ENCODE measurements at regions not wholly inside any gene's neighbourhood (a gene's known extent, or its start where the extent isn't known, plus 50 kb on each side); places are given as distances from the start of the nearest gene placed in this dataset.

DNA sequence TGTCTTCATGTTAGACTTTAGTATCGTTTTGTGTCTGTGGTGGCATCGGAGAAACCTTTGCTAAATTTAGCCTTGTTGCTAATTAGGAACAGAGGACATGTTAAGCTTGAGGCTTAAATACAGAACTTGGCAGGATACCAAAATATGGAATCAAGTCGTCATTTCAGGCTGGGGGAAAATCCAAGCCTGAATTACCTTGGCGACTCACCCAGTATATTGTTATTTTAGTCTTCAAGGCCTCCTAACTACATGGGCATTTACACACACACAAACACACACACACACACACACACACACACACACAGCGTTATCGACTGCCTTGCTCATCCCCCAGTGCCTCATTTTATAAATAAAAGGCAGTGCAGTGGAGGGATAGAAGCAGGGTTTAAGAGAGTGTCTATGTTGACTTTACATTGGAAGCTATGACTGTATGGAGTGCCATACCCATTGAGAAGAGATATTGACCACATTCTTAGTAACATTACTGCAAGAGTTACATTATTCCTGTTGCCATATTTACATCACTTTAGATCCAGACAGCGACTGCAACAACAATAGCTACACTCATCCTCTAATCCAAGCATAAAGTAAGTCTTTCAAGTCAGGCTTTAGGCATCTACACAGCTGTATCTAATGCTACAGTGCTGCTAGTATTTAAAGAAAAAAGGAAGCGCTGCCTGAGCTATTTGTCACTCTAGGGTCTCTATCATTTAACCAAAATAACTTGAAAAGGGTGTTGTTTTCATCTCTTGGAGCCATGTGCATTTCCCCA, 210.8 kb upstream of the SEMA6D start:
- Mint-ChIP-seq H3K4me3 (no peak overlapping the region), H3K36me3 (ENCODE audit: low read depth) (no peaks in the 10 kb centered on the region), H3K27me3 (ENCODE audit: insufficient read depth) (no peaks in the 10 kb centered on the region), H3K9me3 (no peaks in the 10 kb centered on the region), H3K4me1 (ENCODE audit: low read depth) (no peaks in the 10 kb centered on the region), H3K27ac (no peak overlapping the region)
- intact Hi-C loops (cut with micrococcal nuclease): no loop called here
- no peak for DNase-seq (ENCODE audit: low spot score)

DNA sequence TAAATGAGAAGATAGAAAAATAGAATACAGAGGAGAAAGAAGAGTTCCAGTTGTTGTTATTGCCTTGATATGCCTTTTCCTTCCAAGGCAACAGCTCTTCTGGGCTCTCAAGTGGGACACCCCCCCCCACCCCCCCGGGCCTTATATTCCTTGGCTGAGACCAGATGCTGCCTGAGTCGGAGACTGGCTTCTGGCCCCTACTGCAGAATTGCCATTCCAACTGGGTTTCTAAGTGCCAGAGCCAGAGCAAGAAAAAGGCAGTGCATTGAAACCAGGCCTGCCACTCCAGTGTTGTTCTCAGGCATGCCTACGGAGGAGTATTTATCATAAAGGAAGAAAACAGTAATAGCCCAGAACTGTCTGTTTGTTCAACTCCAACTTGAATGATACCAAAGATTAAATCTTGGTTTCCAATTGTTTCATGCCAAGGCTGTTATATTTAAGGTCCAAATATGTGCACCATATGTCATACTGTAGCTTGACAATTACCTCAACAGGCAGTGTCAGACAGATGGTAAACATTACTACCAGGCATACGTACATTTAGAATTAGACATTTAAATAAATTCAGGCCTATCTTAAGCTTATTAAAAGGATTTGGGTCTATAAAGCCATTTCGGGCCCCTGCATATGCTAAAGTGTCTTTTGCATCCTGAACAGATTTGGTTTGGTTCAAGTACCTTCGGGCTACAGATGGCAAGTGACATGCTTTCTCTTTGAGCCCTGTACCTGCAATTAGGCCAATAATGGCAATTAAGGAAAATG, 209.9 kb upstream of the SEMA6D start:
- intact Hi-C loops (cut with micrococcal nuclease): no loop called here
- Mint-ChIP-seq H3K4me1 (ENCODE audit: low read depth) (no peaks in the 10 kb centered on the region), H3K4me3 (no peak overlapping the region), H3K36me3 (ENCODE audit: low read depth) (no peaks in the 10 kb centered on the region), H3K27ac (no peak overlapping the region), H3K27me3 (ENCODE audit: insufficient read depth) (no peaks in the 10 kb centered on the region), H3K9me3 (no peaks in the 10 kb centered on the region)
- no peak for DNase-seq (ENCODE audit: low spot score)

DNA sequence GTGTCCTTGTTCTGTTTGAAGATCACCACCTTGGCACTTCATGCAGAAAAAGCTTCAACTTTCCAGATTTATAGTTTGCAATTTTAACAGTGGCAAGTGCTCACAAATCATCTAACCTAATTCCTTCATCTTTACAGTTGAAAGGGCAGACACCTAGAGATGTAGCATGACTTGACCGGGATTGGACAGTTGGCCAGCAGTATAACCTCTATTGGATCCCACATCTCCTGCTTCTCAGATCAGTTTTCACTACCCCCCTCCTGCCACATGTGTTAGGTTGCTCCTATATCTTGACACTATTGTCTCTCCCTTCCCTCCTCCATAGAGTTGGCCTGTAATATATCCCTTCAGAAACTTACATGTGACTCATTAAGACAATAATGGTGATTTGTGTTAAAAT, 206.0 kb upstream of the SEMA6D start:
- Mint-ChIP-seq H3K27me3 (ENCODE audit: insufficient read depth) (no peaks in the 10 kb centered on the region), H3K4me1 (ENCODE audit: low read depth) (no peaks in the 10 kb centered on the region), H3K27ac (no peak overlapping the region), H3K4me3 (no peak overlapping the region), H3K36me3 (ENCODE audit: low read depth) (no peaks in the 10 kb centered on the region), H3K9me3 (no peaks in the 10 kb centered on the region)
- intact Hi-C loops (cut with micrococcal nuclease): no loop called here
- no peak for DNase-seq (ENCODE audit: low spot score)

DNA sequence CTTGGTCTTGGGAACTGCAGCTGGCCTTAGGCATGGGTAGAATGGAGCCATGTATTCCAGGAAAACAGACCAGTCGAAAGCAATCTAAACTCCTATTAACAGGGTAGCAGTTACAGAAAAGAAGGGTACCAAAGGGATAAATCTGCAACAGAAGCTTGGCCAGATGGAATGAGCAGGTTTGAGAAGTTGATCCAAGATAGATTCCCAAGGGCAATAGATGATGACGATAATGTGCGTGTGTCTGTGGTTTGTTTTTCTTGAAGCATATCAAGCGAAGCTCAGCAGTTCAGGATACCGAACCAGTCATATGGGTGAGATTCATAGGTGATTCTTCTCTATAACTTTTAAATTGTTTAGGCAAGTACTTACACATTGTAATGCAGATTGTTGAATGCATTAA, 203.8 kb upstream of the SEMA6D start:
- intact Hi-C loops (cut with micrococcal nuclease): no loop called here
- Mint-ChIP-seq H3K4me1 (ENCODE audit: low read depth) (no peaks in the 10 kb centered on the region), H3K9me3 (no peaks in the 10 kb centered on the region), H3K27me3 (ENCODE audit: insufficient read depth) (no peaks in the 10 kb centered on the region), H3K27ac (no peak overlapping the region), H3K4me3 (no peak overlapping the region), H3K36me3 (ENCODE audit: low read depth) (no peaks in the 10 kb centered on the region)
- DNase-seq (ENCODE audit: low spot score): no peak

DNA sequence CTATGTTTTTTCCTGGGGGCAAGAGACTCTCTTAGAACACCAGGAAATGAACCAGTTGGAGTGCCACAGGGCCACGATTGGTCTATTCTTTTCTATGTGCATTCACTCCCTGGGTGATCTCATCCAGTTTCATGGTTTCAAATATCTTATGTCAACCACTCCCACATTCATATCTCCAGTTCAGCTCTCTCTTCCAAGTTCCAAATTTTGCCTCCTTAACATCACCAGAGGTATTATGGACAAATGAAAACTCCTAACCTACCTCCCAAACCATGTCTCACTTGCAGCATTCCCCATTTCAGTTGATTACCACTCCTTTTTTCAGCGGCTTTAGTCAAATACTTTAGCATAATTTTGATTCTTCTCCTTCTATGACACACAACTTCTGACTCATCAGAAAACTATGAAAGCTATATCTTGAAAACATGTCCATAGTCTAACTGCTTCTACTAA, 203.1 kb upstream of the SEMA6D start:
- Mint-ChIP-seq H3K9me3 (no peaks in the 10 kb centered on the region), H3K27me3 (ENCODE audit: insufficient read depth) (no peaks in the 10 kb centered on the region), H3K4me3 (no peak overlapping the region), H3K4me1 (ENCODE audit: low read depth) (no peaks in the 10 kb centered on the region), H3K36me3 (ENCODE audit: low read depth) (no peaks in the 10 kb centered on the region), H3K27ac (no peak overlapping the region)
- no peak for DNase-seq (ENCODE audit: low spot score)
- intact Hi-C loops (cut with micrococcal nuclease): no loop called here

DNA sequence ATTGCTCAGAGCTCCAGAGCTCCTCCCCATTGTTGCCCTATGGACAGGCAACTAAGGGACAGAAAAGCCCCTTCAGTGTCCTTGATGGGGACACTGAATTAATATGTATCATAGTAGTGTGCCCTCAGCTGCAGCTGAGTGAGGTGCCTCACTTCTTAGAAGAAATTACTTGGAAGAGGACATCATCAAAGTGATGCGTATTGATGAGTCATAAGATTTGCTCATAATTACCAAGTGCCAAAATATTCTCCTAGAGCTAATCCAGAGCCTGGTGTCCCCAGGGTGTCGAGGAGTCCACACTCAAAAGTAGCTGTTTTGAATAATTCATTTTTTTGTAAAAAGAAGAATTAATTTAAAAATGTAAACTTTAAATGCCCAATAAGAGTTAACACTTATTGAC, 200.7 kb upstream of the SEMA6D start:
- Mint-ChIP-seq H3K27me3 (ENCODE audit: insufficient read depth) (no peaks in the 10 kb centered on the region), H3K36me3 (ENCODE audit: low read depth) (no peaks in the 10 kb centered on the region), H3K9me3 (peaks cover 4% of the 10 kb centered on the region), H3K27ac (no peak overlapping the region), H3K4me3 (no peak overlapping the region), H3K4me1 (ENCODE audit: low read depth) (no peaks in the 10 kb centered on the region)
- intact Hi-C loops (cut with micrococcal nuclease): no loop called here
- no peak for DNase-seq (ENCODE audit: low spot score)

DNA sequence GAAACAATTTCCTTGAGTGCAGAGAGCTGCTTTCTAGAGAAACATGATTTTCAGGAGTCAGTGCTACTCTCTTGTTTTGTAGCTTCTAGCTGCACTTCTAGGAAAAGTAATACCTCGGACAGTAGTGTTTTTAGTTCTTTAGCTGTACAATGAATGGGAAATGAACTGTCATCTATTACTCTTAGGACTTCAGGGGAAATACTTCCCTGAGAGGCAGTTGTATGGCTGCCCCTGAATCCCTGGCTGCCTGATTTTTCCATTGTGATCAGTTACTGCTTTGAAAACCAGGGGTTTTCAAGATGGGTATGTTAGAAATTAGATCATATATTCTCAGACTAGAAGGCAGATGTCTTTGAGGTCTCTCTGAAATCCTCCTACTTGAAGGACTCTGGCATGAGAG, 200.3 kb upstream of the SEMA6D start:
- Mint-ChIP-seq H3K4me1 (ENCODE audit: low read depth) (no peaks in the 10 kb centered on the region), H3K36me3 (ENCODE audit: low read depth) (no peaks in the 10 kb centered on the region), H3K27me3 (ENCODE audit: insufficient read depth) (no peaks in the 10 kb centered on the region), H3K4me3 (no peak overlapping the region), H3K27ac (no peak overlapping the region), H3K9me3 (peaks cover 4% of the 10 kb centered on the region)
- no peak for DNase-seq (ENCODE audit: low spot score)
- intact Hi-C loops (cut with micrococcal nuclease): no loop called here

DNA sequence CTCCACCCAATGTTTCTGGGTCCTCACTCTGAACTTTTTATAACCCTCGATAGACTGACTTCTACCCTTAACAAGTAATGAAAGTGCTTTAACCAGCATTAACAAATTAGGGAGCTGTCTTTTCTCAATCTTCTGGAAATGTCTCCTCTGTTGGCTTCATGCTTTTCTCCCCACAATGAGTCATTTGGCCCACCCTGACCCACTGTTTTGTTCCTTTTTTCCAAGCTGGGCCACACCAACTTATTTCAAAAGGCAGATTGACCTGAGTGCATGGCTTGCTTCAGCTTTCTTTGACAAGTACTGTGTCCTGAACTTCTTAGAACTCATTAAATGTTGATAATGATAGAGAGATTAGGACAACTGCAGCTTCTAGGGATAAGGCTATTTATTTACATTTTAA, 199.6 kb upstream of the SEMA6D start:
- DNase-seq (ENCODE audit: low spot score): no peak
- H3K27ac Mint-ChIP-seq: no peak overlapping the region
- H3K27me3 Mint-ChIP-seq (ENCODE audit: insufficient read depth): no peaks in the 10 kb centered on the region
- no peaks in the 10 kb centered on the region for H3K36me3 Mint-ChIP-seq (ENCODE audit: low read depth)
- H3K9me3 Mint-ChIP-seq: peaks cover 4% of the 10 kb centered on the region
- no peaks in the 10 kb centered on the region for H3K4me1 Mint-ChIP-seq (ENCODE audit: low read depth)
- intact Hi-C loops (cut with micrococcal nuclease): no loop called here
- no peak overlapping the region for H3K4me3 Mint-ChIP-seq

DNA sequence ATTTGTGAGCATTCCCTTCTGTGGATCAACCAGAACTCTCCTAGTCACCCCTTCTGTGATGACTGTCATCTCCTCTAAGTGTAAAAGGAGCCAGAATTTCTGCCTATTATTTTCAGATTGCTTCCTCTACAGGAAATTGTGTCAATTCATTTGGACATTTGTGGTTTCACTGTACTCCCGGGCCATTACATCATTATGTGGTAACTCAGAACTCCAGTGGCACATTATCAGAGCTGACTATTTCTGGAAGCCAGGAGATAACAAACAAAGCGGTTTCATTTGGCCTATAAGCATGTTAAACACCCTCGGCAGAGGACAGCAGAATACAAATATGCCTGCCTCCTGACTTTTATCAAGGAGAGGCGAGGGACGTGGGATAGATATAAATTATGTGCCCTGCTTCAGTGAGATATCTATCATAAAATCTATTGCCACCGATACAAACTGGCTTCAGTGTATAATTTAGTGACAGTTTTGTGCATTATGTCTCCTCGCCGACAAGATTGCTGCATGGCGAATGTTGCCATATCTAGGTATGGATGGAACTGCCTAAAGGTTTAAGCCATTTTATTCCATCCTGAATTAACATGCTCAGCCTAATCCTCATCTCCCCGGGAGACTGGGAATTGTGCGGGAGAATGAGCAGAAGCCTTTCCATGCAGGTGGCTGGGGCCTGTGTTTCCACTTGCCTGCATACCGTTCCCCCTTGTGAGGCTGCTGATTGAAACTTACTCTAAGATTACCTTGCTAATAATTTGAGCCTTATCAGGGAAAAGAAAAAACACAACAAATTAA, 193.4 kb upstream of the SEMA6D start:
- no peak overlapping the region for H3K4me3 Mint-ChIP-seq
- no peaks in the 10 kb centered on the region for H3K36me3 Mint-ChIP-seq (ENCODE audit: low read depth)
- no peak overlapping the region for H3K27ac Mint-ChIP-seq
- H3K9me3 Mint-ChIP-seq: peaks cover 4% of the 10 kb centered on the region
- intact Hi-C loops (cut with micrococcal nuclease): no loop called here
- H3K27me3 Mint-ChIP-seq (ENCODE audit: insufficient read depth): no peaks in the 10 kb centered on the region
- DNase-seq (ENCODE audit: low spot score): no peak
- no peaks in the 10 kb centered on the region for H3K4me1 Mint-ChIP-seq (ENCODE audit: low read depth)

DNA sequence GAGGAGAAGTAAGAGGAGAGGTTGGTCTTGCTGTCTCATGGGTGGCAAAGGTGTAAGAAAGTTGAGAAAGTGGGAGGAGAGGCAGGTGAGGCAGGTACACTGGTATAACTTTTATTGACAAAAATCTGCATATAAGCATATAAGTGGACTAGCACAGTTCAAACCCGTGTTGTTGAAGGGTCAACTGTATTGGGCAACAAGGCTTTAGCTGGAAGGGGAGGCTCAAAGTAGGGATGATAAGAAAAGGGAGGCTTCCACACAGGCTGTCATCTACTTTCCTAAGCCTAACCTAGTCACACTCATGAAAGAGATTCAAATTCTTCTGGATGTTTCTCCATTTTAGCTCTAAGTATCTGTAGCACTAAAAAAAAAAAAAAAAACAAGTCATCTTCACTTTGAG, 188.1 kb upstream of the SEMA6D start:
- Mint-ChIP-seq H3K9me3 (no peaks in the 10 kb centered on the region), H3K36me3 (ENCODE audit: low read depth) (no peaks in the 10 kb centered on the region), H3K4me1 (ENCODE audit: low read depth) (no peaks in the 10 kb centered on the region), H3K4me3 (no peak overlapping the region), H3K27ac (no peak overlapping the region), H3K27me3 (ENCODE audit: insufficient read depth) (no peaks in the 10 kb centered on the region)
- intact Hi-C loops (cut with micrococcal nuclease): no loop called here
- DNase-seq (ENCODE audit: low spot score): no peak

DNA sequence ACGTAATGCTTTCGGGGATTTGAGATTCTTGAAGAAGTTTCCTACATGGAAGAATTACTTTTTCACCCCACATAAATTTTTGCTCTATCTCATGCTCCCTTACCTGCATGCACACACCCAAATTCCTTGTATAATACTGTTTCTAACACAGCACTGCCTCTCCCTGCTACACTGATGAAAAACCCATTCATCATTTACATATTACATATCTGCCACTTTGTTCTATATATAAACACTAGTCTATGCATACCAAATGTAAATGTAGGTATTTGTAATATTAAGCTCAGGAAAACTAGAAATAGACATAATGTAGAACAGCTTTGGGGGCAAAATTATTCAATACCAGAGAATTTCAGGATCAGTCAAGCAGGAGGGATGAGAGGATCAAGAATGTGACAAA, 182.6 kb upstream of the SEMA6D start:
- H3K4me1 Mint-ChIP-seq (ENCODE audit: low read depth): no peaks in the 10 kb centered on the region

DNA sequence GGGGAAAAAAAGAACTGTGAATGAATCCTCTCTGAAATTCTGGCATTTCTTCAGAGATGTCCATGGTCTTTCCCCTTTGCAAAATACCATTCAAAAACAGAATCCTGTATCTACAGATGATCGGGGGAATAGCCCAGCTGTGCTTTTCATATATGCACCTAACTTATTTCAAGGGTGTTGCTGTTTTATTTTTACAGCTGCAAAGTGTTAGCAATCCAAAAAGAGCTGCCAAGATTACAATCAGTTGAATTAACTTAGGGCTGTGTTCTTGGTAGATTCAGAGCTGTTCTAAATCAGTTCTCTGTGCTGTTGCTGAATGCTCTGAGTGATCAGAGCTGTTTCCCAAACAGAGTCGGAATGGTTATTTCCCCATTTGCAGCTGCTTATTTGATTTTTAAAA, 175.7 kb upstream of the SEMA6D start:
- no peaks in the 10 kb centered on the region for H3K4me1 Mint-ChIP-seq (ENCODE audit: low read depth)
- peaks cover 4% of the 10 kb centered on the region for H3K9me3 Mint-ChIP-seq
- DNase-seq (ENCODE audit: low spot score): no peak
- H3K27me3 Mint-ChIP-seq (ENCODE audit: insufficient read depth): no peaks in the 10 kb centered on the region
- H3K4me3 Mint-ChIP-seq: no peak overlapping the region
- H3K27ac Mint-ChIP-seq: no peak overlapping the region
- no peaks in the 10 kb centered on the region for H3K36me3 Mint-ChIP-seq (ENCODE audit: low read depth)
- intact Hi-C loops (cut with micrococcal nuclease): no loop called here

More for the DNA sequence above, 182.6 kb upstream of the SEMA6D start:
- Mint-ChIP-seq H3K9me3 (peaks cover 3% of the 10 kb centered on the region), H3K4me3 (no peak overlapping the region), H3K27ac (no peak overlapping the region), H3K36me3 (ENCODE audit: low read depth) (no peaks in the 10 kb centered on the region), H3K27me3 (ENCODE audit: insufficient read depth) (no peaks in the 10 kb centered on the region)
- intact Hi-C loops (cut with micrococcal nuclease): no loop called here
- DNase-seq (ENCODE audit: low spot score): no peak
